GM19238 (cell line): ENCODE measurements at regions not wholly inside any gene's neighbourhood (a gene's known extent, or its start where the extent isn't known, plus 50 kb on each side); places are given as distances from the start of the nearest gene placed in this dataset.

Experiments used
- DNase-seq: peaks from one replicate; pipeline ENCODE4 v3.0.0; 2011; ENCODE audit warnings: low spot score; ENCODE audit not compliant: insufficient read length

DNA sequence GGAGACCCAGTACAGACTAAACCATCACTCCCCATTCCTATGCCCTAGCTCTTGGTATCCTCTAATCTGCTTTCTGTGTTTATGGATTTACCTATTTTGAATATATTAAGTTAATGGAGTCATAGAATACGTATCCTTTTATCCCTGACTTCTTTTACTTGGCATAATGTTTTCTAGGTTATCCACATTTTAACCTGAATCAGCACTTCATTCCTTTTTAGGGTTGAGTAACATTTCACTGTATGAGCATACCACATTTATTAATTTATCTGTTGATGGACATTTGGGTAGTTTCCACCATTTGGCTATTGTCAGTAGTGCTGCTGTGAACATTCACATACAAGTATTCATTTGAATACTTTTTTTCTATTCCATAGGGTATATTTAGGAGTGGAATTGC, 157.3 kb upstream of the CTNNA2 start:
- DNase-seq = no peak

DNA sequence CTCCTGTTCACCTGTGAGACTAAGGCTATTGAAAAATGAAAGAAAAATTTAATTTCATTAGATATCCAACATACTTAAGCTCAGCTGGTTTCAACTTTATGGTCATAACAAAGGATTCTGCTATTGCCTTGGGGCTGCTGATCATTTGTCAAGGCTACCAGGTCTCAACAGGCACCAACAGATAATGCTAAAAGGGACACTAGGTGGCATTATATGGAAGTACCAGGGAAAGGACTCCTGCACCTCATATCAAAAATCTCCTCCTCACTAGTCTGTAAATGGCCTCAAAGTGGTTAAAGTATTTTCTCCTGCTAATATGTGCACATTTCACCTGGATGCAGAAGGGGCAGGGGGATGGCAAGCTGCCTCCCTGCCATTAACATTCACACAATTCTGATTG, 167.9 kb upstream of the REG3A start:
- no peak for DNase-seq

DNA sequence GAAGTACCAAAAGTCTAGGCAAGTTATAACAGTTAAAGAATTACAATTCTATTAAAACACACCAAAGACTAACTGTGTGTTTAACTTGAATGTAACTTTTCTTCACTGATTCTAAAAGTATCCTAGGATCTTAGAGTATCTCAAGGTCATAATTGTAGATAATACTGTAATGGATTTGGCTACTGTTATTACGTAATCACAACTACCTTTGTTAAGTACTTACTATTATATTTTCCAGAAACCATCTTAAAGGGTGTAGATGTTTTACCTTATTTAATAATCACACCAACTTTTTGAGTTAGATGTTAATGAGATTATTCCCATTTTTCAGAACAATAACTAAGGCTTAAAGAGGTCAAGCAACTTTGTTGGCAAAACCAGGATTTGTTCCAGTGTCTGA, 161.3 kb upstream of the REG3A start:
- no peak for DNase-seq

DNA sequence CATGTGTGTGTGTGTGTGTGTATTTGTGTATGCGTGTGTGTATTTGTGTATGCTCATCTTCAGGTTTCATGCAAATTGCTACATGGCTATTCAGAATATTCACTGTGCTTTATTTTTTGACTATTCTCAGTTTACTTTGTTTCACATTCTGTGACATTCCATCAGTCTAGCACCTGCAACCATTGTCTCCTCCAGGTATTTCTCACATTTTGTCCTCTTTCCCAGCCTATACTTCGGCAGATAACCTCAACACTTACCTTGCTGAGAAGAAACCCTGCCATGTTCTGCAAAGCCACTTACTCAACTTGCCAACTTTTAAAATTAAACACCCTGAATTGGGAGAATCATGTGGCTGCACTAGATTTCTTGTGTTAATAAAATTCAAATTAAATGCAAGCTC, 135.4 kb upstream of the REG3A start:
- DNase-seq = no peak

DNA sequence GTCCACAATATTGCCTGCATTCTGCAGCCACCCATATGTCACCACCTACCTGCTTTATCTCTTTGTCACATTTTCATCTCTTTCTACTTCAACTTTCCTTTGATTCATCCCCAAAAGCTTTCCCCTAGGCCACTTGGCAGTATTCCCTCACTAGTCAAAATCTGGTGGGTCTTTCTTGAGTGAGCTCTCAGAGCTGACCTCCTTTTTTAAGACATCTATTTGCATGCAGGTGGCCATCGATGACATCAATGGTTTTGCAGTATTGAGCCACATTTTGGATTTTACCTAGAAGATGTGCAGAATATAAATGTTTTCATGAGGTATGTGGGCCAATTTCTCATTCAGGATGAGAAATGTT, 133.4 kb upstream of the REG3A start:
- DNase-seq = no peak

DNA sequence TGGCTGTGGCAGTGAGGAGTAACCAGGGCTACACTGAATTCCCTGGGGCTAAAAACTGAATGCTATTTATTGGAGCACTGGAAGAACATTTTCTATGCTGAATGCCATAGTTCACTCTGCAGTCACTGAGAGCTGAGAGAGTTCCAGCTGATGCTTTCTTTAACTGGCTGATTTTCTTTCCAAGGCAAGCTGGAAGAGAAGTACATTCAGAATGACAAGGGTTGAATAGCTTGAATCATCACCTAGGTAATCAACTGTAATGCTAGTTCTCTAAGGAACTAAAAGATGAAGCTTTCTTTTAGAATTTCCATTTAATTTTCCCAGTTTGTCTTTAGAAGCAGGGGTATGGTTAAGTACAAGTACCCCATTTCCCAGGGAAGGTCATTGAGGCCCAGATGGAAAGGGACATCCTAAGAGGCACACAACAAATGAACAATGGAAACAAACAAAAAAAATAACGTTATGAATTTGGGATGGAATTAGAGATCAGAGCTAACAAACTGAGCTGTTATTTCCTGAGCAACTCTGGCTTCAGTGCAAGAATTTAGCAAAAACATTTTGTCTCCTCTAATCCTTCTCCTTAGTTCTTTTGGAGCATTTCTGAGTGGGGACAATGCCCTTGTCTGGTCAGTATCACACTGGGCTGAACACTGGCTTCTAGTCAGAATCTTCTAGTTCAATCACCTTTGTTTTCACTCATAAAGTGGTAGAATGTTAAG, 132.8 kb upstream of the REG3A start:
- DNase-seq = no peak

DNA sequence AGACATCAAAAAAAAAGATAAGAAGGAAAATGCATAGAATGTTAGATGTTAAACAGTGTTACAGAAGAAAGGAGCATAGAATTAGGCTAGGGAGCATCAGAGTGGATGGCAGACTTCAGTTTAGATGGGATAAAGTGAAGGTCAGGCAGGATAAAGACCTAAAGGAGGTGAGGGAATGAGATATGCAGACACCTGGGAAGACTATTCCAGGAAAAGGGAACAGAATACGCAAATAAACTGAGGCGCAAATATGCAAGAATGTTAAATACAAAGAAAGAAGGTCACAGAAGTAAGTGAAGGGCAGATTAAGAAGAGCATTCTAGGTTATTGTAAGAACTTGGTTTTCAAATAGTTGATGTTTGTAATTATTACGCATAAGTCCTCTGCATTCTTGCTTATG, 116.3 kb upstream of the REG3A start:
- no peak for DNase-seq

DNA sequence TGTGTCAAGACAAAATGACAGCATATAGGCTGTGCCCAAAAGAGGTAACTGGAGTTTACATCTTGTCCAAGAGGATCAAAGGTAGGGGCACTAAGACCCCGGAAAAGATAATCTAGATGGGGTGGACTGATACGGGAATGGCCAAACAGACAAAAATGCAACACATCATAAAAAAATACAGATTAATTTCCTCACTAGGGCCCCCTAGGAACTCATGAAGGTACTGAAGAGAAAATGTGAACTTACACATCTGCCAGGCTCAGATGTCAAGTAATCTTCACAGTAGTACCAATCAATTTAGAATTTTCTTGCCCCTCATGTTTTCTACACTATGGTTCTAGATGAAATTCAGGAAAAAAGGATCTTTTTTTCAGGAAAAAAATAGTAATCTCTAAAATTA, 115.6 kb upstream of the REG3A start:
- no peak for DNase-seq

DNA sequence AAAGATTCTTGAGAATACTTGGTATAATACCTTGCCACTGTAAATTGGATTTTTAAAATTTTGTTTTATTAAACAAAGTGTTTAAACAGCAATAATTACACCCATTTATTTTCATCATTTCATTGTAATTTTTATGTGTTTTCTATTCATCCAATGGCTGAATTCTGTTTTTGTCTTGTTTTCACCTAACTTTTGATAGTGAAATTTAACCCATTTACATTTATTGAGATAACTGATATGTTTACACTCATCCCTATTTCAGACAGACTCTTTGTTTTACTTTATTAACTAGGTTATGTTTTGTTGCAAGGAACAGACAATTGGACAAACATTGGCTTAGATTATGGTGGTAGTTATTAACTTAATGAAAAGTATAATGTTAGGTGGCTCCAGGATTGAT, 113.1 kb upstream of the REG3A start:
- DNase-seq = no peak

DNA sequence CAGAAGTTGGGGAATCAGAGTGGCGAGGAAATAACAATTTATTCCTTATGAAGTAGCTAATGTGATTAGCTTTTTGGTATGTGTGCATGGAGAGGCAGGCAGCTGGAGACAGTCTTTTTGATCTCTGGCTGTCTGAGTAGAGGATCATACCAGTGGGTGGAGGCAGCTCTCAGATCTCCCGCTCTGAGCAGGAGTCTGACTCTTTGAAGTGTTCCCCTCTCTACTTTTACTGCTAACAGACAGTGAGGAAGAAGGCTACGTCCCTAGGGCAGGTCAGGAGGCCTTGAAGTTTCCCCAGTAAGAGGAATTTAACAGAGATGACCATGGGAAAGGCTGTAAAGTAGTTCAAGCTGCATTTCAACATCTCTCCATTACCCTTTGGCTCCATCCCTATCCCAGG, 111.9 kb upstream of the REG3A start:
- no peak for DNase-seq

DNA sequence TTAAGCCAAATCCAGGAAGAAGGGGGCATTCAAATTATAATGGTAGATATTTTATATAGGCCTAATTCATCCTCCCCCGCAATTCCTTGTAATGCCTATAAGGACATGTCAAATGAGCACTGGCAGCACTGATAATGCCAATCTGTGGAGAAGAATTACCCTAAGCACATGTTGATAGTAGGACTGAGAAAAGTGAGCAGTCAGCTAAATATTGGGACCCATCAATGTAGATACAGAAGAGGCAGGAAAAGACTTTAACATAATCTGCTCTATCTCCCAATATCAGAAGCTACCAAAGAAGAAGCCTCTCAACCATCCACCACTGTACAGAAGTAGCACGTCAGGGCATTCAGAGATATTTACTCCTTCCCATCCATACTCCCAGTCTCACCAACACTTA, 101.3 kb upstream of the REG3A start:
- DNase-seq = no peak

DNA sequence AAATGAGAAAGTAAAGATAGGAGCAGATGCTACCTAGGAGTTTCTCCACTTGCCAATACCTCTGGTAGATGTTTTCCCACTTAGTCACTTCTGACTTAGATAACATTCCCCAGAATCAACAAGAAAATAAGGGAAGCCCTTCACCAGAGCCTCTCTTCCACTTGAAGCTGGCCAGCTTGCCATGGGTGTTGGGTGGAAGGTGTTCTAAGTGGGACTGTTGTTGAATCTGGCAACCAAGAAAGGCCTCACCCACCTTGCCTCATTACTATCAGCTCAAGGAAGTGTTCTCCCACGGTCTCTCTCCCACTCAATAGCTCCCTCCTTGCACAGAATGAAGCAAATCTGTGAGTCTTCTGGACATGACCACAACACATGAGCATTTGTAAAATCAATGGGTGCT, 100.4 kb upstream of the REG3A start:
- no peak for DNase-seq

DNA sequence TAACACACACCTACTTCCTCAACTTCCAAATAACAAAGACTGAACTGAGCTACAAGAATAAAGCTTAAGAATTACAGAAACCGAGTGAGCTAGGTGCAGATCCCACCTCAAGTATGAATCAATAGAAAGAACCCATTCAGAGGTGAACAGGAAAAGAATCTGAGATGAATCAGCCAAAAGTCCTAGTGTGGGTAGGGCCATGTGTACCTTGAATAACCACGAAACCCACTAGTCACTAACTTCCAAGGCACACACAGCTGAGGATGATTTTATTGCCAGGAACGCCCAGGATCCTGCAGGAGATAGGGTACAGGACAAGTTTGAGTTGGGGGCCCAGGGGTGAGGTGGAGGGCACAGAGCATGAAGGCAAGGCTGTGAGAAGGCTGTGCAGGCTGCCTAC, 99.7 kb upstream of the REG3A start:
- DNase-seq = no peak

DNA sequence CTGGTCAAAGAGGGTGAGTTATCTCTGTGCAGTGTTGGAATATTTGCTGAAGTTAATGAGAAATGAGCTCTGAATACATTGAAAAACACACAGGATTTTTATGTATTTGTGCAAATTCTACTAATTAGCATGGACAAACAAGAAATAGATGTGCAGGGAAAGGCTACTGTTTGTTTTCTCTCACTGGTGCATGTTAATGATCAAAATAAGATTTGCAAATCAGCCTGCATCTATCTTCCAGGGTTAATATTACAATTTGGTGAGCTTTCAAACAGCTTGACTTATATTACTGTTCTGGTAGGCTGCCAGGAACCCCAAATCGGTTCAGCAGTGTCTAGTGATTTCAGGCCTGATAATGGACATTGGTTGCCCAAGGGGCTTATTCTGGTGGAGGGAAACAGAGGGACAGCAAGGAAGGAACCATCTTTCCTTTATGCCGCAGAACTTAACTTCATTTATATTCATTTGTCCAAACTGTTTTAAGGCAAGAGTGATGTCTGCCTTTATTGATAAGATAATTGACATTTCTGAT, 93.8 kb upstream of the REG3A start:
- no peak for DNase-seq

DNA sequence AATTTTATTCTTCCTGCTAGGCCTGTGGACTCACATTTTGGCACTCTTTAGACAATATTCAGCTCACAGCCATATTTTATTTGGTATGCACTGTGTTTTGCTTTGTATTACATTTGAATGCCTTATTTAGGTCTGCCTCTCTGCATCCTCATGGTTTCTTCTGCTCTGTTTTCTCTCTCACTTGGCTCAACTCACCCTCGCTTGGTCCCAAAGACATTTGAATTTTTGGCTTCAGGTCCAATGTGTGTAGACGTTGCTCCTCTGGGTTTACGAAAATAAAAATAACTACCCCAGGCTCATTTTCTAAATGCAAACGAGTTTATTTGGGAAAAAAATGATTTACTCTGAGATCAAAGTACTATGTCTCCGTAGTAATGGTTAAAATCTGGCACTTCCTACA, 91.1 kb upstream of the REG3A start:
- DNase-seq = no peak

DNA sequence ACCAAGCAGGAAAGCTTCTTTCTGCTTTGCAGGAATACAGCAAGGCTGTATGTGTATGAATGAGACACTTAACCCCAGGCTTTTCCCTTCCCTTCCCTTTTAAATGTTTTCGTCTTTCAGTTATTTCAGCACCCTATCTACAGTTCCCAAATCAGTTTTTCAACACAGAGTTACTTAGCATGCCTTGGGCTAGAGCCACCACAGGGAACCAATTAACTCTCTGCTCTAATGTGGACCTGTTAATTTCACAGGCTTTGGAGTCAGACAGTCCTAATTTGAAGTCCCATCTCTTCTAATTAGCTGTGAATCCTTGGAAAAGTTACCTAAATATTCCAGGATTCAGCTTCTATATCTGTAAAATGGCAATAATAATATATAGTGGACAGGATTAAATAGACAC, 89.2 kb upstream of the REG3A start:
- no peak for DNase-seq

DNA sequence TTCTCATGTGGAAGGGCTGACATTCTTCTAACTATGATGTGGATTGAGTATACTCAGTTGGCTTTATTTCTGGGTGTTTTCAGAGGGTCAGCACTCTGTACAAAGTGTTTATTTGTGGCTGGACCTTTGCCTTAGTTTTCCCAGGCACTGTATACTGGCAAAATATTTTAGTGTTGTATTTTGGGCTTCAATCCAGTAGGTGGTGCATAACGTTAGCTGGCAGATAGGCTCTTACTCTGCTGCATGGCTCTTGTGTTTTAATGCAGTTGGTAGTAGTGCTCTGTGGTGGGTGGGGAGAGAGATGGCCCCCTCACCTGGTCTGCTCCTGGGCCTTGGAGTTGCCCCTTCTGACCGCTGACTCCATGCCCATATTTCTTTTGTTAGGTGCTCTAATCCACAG, 75.6 kb upstream of the REG3A start:
- no peak for DNase-seq

DNA sequence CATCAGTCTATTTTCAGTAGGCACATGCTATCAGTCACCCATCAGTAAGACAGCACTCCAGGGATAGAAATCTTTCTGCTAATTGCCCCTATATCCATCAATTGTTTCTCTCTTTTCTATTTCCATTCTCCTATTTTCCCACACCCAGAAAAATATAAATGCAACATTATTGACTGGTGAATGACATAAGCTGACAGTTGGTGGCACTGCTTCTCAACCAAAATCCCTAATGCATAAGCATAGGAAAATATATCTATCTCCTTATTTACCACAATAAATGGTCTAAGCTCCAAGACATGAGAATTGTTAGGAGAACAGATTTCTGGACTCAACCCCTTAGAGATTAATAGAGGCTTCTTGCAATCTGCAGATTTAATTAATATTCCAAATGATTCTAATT, 64.0 kb upstream of the REG3A start:
- no peak for DNase-seq

DNA sequence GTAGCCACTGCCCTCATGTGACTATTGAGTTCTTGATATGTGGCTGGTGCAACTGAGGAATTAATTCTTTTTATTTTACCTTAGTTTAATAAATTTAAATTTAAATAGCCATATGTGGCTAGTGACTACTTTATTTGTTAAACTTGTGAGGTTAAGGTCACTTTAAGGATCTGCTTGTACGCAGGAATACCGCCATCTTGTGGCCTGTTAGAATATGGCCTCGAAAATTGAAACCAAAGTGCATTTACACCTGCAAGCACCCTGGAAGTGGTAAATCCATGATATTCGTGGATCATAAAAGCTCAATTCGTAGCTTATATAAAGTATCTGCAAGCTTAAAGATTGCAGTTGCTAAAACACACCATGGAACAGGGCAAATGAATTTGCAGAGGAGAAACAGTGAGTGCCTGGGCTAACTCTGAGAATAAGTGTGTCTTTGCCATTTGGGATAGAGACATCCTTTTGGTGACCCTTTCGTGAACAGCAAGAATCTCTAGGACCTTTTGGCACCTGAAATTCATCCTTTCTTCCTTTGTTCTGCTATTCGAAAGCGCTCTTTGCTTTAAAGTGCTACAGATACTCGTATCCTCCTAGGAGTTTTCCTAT, 59.9 kb upstream of the REG3A start:
- DNase-seq = peak; percentile 13

DNA sequence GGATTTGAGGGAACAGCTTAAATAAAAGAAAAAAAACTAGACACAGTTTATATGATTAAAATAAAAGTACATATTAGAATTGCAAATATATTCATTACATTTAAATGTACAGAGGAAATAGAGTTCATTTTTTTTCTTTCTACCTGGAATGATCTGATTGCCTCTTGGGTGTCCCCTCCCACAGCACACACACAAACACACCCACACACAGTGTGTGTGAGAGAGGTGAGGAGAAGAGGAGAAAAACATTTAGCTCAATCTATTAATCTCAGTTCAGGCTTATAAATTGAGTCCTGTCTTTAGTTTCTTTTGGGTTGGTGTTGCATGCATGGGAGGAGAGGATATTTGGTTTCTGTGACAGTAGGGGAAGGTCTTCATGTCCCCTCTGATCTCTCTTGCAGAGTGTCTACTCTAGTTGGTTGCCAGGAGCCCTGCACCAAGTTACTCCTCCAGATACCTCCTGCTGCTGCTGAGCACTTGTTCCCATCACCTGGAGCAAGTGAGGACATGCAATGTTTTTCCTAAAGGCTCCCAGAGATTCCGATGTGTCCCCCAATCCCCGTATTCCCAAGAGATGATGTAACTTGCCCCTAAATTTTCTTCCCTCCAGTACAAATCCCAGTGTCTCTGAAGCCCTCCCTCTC, 50.8 kb upstream of the REG3A start:
- no peak for DNase-seq
